OCI-LY3 (cell line): ENCODE measurements at regions not wholly inside any gene's neighbourhood (a gene's known extent, or its start where the extent isn't known, plus 50 kb on each side); places are given as distances from the start of the nearest gene placed in this dataset.

Experiments
- H2AFZ ChIP-seq: fragments of 200-600, 300-600 bp; shearing (Covaris generic); 2 replicates; pipeline ENCODE4 v1.6.0; 2014; ENCODE audit warnings: antibody characterized with exemption, low read depth, low read length
- H3K27ac ChIP-seq: fragments of 200-600, 300-600 bp; sonication (generic); 2 replicates; pipeline ENCODE4 v1.5.1; 2014; ENCODE audit warnings: mild to moderate bottlenecking, low read length, moderate library complexity, mixed read lengths
- H3K27me3 ChIP-seq: fragments of 200-600, 300-600 bp; sonication (generic); 2 replicates; pipeline ENCODE4 v1.6.1; 2014; ENCODE audit warnings: low read depth, low read length, mixed read lengths
- H3K36me3 ChIP-seq: fragments of 200-600, 300-600 bp; sonication (generic); replicated peaks from 2 replicates; pipeline ENCODE3; 2014; ENCODE audit warnings: low read depth, low read length, mixed read lengths
- H3K4me1 ChIP-seq: fragments of 300-600, 200-600 bp; sonication (generic); 2 replicates; pipeline ENCODE4 v1.6.1; 2014; ENCODE audit warnings: low read length, mixed read lengths
- H3K4me2 ChIP-seq: fragments of 200-600, 300-600 bp; sonication (generic); 2 replicates; pipeline ENCODE4 v1.6.1; 2014; ENCODE audit warnings: low read length, mixed read lengths
- H3K4me3 ChIP-seq: fragments of 300-600, 200-600 bp; sonication (generic); 2 replicates; pipeline ENCODE4 v1.5.1; 2014; ENCODE audit warnings: antibody characterized with exemption, mild to moderate bottlenecking, low read length, moderate library complexity
- H3K79me2 ChIP-seq: fragments of 300-600, 200-600 bp; shearing (Covaris generic); 2 replicates; pipeline ENCODE4 v1.6.1; 2014; ENCODE audit warnings: mild to moderate bottlenecking, low read length, mixed read lengths
- H3K9ac ChIP-seq: fragments of 300-600, 200-600 bp; shearing (Covaris generic); 2 replicates; pipeline ENCODE4 v1.6.0; 2014; ENCODE audit warnings: mild to moderate bottlenecking, low read length, moderate library complexity
- H3K9me3 ChIP-seq: fragments of 200-600, 300-600 bp; shearing (Covaris generic); 2 replicates; pipeline ENCODE4 v1.6.1; 2014; ENCODE audit warnings: low read length, mixed read lengths; ENCODE audit not compliant: insufficient read depth
- H4K20me1 ChIP-seq: fragments of 200-600, 300-600 bp; sonication (generic); 2 replicates; pipeline ENCODE4 v1.6.1; 2016; ENCODE audit warnings: low read length, mixed read lengths; ENCODE audit not compliant: insufficient read depth
- CTCF ChIP-seq: fragments of 200-600, 300-600 bp; sonication (generic); IDR thresholded peaks from 2 replicates; pipeline ENCODE4 v1.5.1; 2014; ENCODE audit warnings: antibody characterized with exemption, low read length, low read depth
- EZH2phosphoT487 ChIP-seq: fragments of 200-600 bp; shearing (Covaris generic); IDR thresholded peaks from 2 replicates; pipeline ENCODE4 v1.6.1; 2018; ENCODE audit warnings: antibody characterized with exemption, mixed run types, low read depth

GRCh38 chr6:167235421-167236238, 55.5 kb upstream of the UNC93A start:
- Histone ChIP-seq H2AFZ (no peak overlapping the region), H3K9ac (no peak overlapping the region), H4K20me1 (no peaks in the 10 kb centered on the region), H3K27ac (no peak overlapping the region), H3K4me2 (no peak overlapping the region), H3K4me3 (no peak overlapping the region), H3K9me3 (no peaks in the 10 kb centered on the region), H3K36me3 (no peaks in the 10 kb centered on the region), H3K79me2 (no peaks in the 10 kb centered on the region), H3K4me1 (no peaks in the 10 kb centered on the region), H3K27me3 (no peaks in the 10 kb centered on the region; the same call in 1 of the 2 replicates)
- TF ChIP-seq EZH2phosphoT487 (no peak), CTCF (no peak)

GRCh38 chr6:167236239-167236571, 54.9 kb upstream of the UNC93A start:
- Histone ChIP-seq H3K9me3 (no peaks in the 10 kb centered on the region), H3K27me3 (no peaks in the 10 kb centered on the region; the same call in 1 of the 2 replicates), H3K36me3 (no peaks in the 10 kb centered on the region), H3K4me1 (no peaks in the 10 kb centered on the region), H3K4me2 (no peak overlapping the region), H2AFZ (no peak overlapping the region), H3K9ac (no peak overlapping the region), H4K20me1 (no peaks in the 10 kb centered on the region), H3K79me2 (no peaks in the 10 kb centered on the region), H3K4me3 (no peak overlapping the region), H3K27ac (no peak overlapping the region)
- no peak for TF ChIP-seq CTCF
- no peak for TF ChIP-seq EZH2phosphoT487

- H3K4me2 ChIP-seq: no peak overlapping the region
- H3K79me2 ChIP-seq: no peaks in the 10 kb centered on the region
- H3K9me3 ChIP-seq: no peaks in the 10 kb centered on the region
- H3K36me3 ChIP-seq: no peaks in the 10 kb centered on the region
- TF ChIP-seq CTCF (no peak), EZH2phosphoT487 (no peak)
- H3K27me3 ChIP-seq: no peaks in the 10 kb centered on the region; the same call in 1 of the 2 replicates
- no peak overlapping the region for H2AFZ ChIP-seq
- H3K4me1 ChIP-seq: no peaks in the 10 kb centered on the region
- H3K27ac ChIP-seq: no peak overlapping the region
- H3K4me3 ChIP-seq: no peak overlapping the region
- no peak overlapping the region for H3K9ac ChIP-seq
- H4K20me1 ChIP-seq: no peaks in the 10 kb centered on the region
Observed at GRCh38 chr6:167237438-167238145, 53.5 kb upstream of the UNC93A start.

- H3K4me3 ChIP-seq: no peak overlapping the region
- no peaks in the 10 kb centered on the region for H3K27me3 ChIP-seq
- TF ChIP-seq EZH2phosphoT487 (no peak), CTCF (no peak)
- H3K4me2 ChIP-seq: no peak overlapping the region
- no peak overlapping the region for H3K9ac ChIP-seq
- no peaks in the 10 kb centered on the region for H4K20me1 ChIP-seq
- no peaks in the 10 kb centered on the region for H3K36me3 ChIP-seq
- H2AFZ ChIP-seq: no peak overlapping the region
- H3K9me3 ChIP-seq: no peaks in the 10 kb centered on the region
- no peaks in the 10 kb centered on the region for H3K4me1 ChIP-seq
- H3K27ac ChIP-seq: no peak overlapping the region
- no peaks in the 10 kb centered on the region for H3K79me2 ChIP-seq
Observed at GRCh38 chr6:167238146-167238693, 52.9 kb upstream of the UNC93A start.
